ENCODE measurements at regions not wholly inside any gene's neighbourhood (a gene's known extent, or its start where the extent isn't known, plus 50 kb on each side); places are given as distances from the start of the nearest gene placed in this dataset.

GRCh38 chr3:89586676-89587075 lies 479.3 kb downstream of the EPHA3 start:
- Mint-ChIP-seq H3K27ac (no peak overlapping the region), H3K4me3 (no peak overlapping the region), H3K9me3 (no peaks in the 10 kb centered on the region), H3K27me3 (no peaks in the 10 kb centered on the region), H3K4me1 (no peaks in the 10 kb centered on the region), H3K36me3 (ENCODE audit: low read depth) (no peaks in the 10 kb centered on the region)
- DNase-seq, result no peak
- intact Hi-C loops (cut with micrococcal nuclease), result no loop called here

- no peaks in the 10 kb centered on the region for H3K36me3 Mint-ChIP-seq (ENCODE audit: low read depth)
- no peak overlapping the region for H3K27ac Mint-ChIP-seq
- no peak for DNase-seq
- no peak overlapping the region for H3K4me3 Mint-ChIP-seq
- H3K4me1 Mint-ChIP-seq, result no peaks in the 10 kb centered on the region
- H3K9me3 Mint-ChIP-seq, result peaks cover 15% of the 10 kb centered on the region
- intact Hi-C loops (cut with micrococcal nuclease), result no loop called here
- H3K27me3 Mint-ChIP-seq, result no peaks in the 10 kb centered on the region
Measured at GRCh38 chr3:89606151-89606550, 498.7 kb downstream of the EPHA3 start.

- intact Hi-C loops (cut with micrococcal nuclease), result no loop called here
- Mint-ChIP-seq H3K36me3 (ENCODE audit: low read depth) (no peaks in the 10 kb centered on the region), H3K9me3 (peaks cover 6% of the 10 kb centered on the region), H3K27me3 (no peaks in the 10 kb centered on the region), H3K4me3 (no peak overlapping the region), H3K27ac (no peak overlapping the region), H3K4me1 (no peaks in the 10 kb centered on the region)
- no peak for DNase-seq
Measured at GRCh38 chr3:89612027-89612426, 504.6 kb downstream of the EPHA3 start.

GRCh38 chr3:89613241-89613640 lies 505.8 kb downstream of the EPHA3 start:
- peaks cover 6% of the 10 kb centered on the region for H3K9me3 Mint-ChIP-seq
- no peak overlapping the region for H3K4me3 Mint-ChIP-seq
- H3K27ac Mint-ChIP-seq, result no peak overlapping the region
- no peak for DNase-seq
- H3K27me3 Mint-ChIP-seq, result no peaks in the 10 kb centered on the region
- H3K36me3 Mint-ChIP-seq (ENCODE audit: low read depth), result no peaks in the 10 kb centered on the region
- intact Hi-C loops (cut with micrococcal nuclease), result no loop called here
- H3K4me1 Mint-ChIP-seq, result no peaks in the 10 kb centered on the region

GRCh38 chr3:89617706-89618105 lies 510.3 kb downstream of the EPHA3 start:
- Mint-ChIP-seq H3K27ac (no peak overlapping the region), H3K4me3 (no peak overlapping the region), H3K9me3 (peaks cover 3% of the 10 kb centered on the region), H3K36me3 (ENCODE audit: low read depth) (no peaks in the 10 kb centered on the region), H3K4me1 (no peaks in the 10 kb centered on the region), H3K27me3 (no peaks in the 10 kb centered on the region)
- intact Hi-C loops (cut with micrococcal nuclease), result no loop called here
- DNase-seq, result no peak

GRCh38 chr3:89619263-89619662 lies 511.8 kb downstream of the EPHA3 start:
- no peaks in the 10 kb centered on the region for H3K9me3 Mint-ChIP-seq
- H3K4me1 Mint-ChIP-seq, result no peaks in the 10 kb centered on the region
- H3K36me3 Mint-ChIP-seq (ENCODE audit: low read depth), result no peaks in the 10 kb centered on the region
- H3K4me3 Mint-ChIP-seq, result no peak overlapping the region
- intact Hi-C loops (cut with micrococcal nuclease), result no loop called here
- H3K27me3 Mint-ChIP-seq, result no peaks in the 10 kb centered on the region
- no peak overlapping the region for H3K27ac Mint-ChIP-seq
- DNase-seq, result no peak

- Mint-ChIP-seq H3K9me3 (no peaks in the 10 kb centered on the region), H3K27ac (no peak overlapping the region), H3K27me3 (no peaks in the 10 kb centered on the region), H3K36me3 (ENCODE audit: low read depth) (no peaks in the 10 kb centered on the region), H3K4me3 (no peak overlapping the region), H3K4me1 (no peaks in the 10 kb centered on the region)
- intact Hi-C loops (cut with micrococcal nuclease), result no loop called here
- no peak for DNase-seq
Measured at GRCh38 chr3:89622063-89622700, 514.8 kb downstream of the EPHA3 start.

- Mint-ChIP-seq H3K27me3 (no peaks in the 10 kb centered on the region), H3K4me1 (no peaks in the 10 kb centered on the region), H3K36me3 (ENCODE audit: low read depth) (no peaks in the 10 kb centered on the region), H3K9me3 (peaks cover 3% of the 10 kb centered on the region), H3K27ac (no peak overlapping the region), H3K4me3 (no peak overlapping the region)
- intact Hi-C loops (cut with micrococcal nuclease), result no loop called here
- DNase-seq, result no peak
Measured at GRCh38 chr3:89624494-89624893, 517.1 kb downstream of the EPHA3 start.

- H3K4me3 Mint-ChIP-seq, result no peak overlapping the region
- no peak overlapping the region for H3K27ac Mint-ChIP-seq
- no peaks in the 10 kb centered on the region for H3K4me1 Mint-ChIP-seq
- intact Hi-C loops (cut with micrococcal nuclease), result no loop called here
- H3K36me3 Mint-ChIP-seq (ENCODE audit: low read depth), result no peaks in the 10 kb centered on the region
- H3K27me3 Mint-ChIP-seq, result no peaks in the 10 kb centered on the region
- peaks cover 3% of the 10 kb centered on the region for H3K9me3 Mint-ChIP-seq
- no peak for DNase-seq
Measured at GRCh38 chr3:89625945-89626344, 518.5 kb downstream of the EPHA3 start.

- peaks cover 3% of the 10 kb centered on the region for H3K9me3 Mint-ChIP-seq
- no peaks in the 10 kb centered on the region for H3K27me3 Mint-ChIP-seq
- no peak for DNase-seq
- no peak overlapping the region for H3K4me3 Mint-ChIP-seq
- intact Hi-C loops (cut with micrococcal nuclease), result no loop called here
- H3K4me1 Mint-ChIP-seq, result no peaks in the 10 kb centered on the region
- no peak overlapping the region for H3K27ac Mint-ChIP-seq
- H3K36me3 Mint-ChIP-seq (ENCODE audit: low read depth), result no peaks in the 10 kb centered on the region
Measured at GRCh38 chr3:89628856-89629670, 521.6 kb downstream of the EPHA3 start.

GRCh38 chr3:89635137-89635536 lies 527.7 kb downstream of the EPHA3 start:
- Mint-ChIP-seq H3K36me3 (ENCODE audit: low read depth) (no peaks in the 10 kb centered on the region), H3K4me1 (no peaks in the 10 kb centered on the region), H3K27ac (no peak overlapping the region), H3K27me3 (no peaks in the 10 kb centered on the region), H3K9me3 (peaks cover 7% of the 10 kb centered on the region), H3K4me3 (no peak overlapping the region)
- intact Hi-C loops (cut with micrococcal nuclease), result no loop called here
- DNase-seq, result no peak

GRCh38 chr3:89644716-89645115 lies 537.3 kb downstream of the EPHA3 start:
- Mint-ChIP-seq H3K36me3 (ENCODE audit: low read depth) (no peaks in the 10 kb centered on the region), H3K27me3 (no peaks in the 10 kb centered on the region), H3K27ac (no peak overlapping the region), H3K4me1 (no peaks in the 10 kb centered on the region), H3K4me3 (no peak overlapping the region), H3K9me3 (peaks cover 6% of the 10 kb centered on the region)
- intact Hi-C loops (cut with micrococcal nuclease), result no loop called here
- DNase-seq, result no peak

- H3K9me3 Mint-ChIP-seq, result peaks cover 4% of the 10 kb centered on the region
- no peak for DNase-seq
- no peaks in the 10 kb centered on the region for H3K27me3 Mint-ChIP-seq
- H3K4me3 Mint-ChIP-seq, result no peak overlapping the region
- no peaks in the 10 kb centered on the region for H3K36me3 Mint-ChIP-seq (ENCODE audit: low read depth)
- intact Hi-C loops (cut with micrococcal nuclease), result no loop called here
- no peaks in the 10 kb centered on the region for H3K4me1 Mint-ChIP-seq
- no peak overlapping the region for H3K27ac Mint-ChIP-seq
Measured at GRCh38 chr3:89649431-89649830, 542.0 kb downstream of the EPHA3 start.

- Mint-ChIP-seq H3K36me3 (ENCODE audit: low read depth) (no peaks in the 10 kb centered on the region), H3K4me3 (no peak overlapping the region), H3K27ac (no peak overlapping the region), H3K27me3 (no peaks in the 10 kb centered on the region), H3K9me3 (peaks cover 19% of the 10 kb centered on the region), H3K4me1 (no peaks in the 10 kb centered on the region)
- intact Hi-C loops (cut with micrococcal nuclease), result no loop called here
- DNase-seq, result no peak
Measured at GRCh38 chr3:89654031-89654430, 546.6 kb downstream of the EPHA3 start.

GRCh38 chr3:89656388-89656787 lies 549.0 kb downstream of the EPHA3 start:
- H3K27me3 Mint-ChIP-seq, result no peaks in the 10 kb centered on the region
- no peaks in the 10 kb centered on the region for H3K4me1 Mint-ChIP-seq
- H3K27ac Mint-ChIP-seq, result no peak overlapping the region
- H3K9me3 Mint-ChIP-seq, result peaks cover 19% of the 10 kb centered on the region
- intact Hi-C loops (cut with micrococcal nuclease), result no loop called here
- DNase-seq, result no peak
- H3K4me3 Mint-ChIP-seq, result no peak overlapping the region
- H3K36me3 Mint-ChIP-seq (ENCODE audit: low read depth), result no peaks in the 10 kb centered on the region

Measured in activated CD4-positive, alpha-beta T cell treated with anti-CD3 and anti-CD28 coated beads, Interleukin-2, amount 10 ng/mL, durations not matched to agents 24 days and 14 days (primary cell).